CD4-positive, CD25-positive, alpha-beta regulatory T cell (primary cell): ENCODE measurements at regions not wholly inside any gene's neighbourhood (a gene's known extent, or its start where the extent isn't known, plus 50 kb on each side); places are given as distances from the start of the nearest gene placed in this dataset.

Experiments used
- ATAC-seq, 2 donors: fragments of 150-1000 bp; cut with Tn5 transposase; one replicate each; pipeline ENCODE4 v1.10.0; 2021; ENCODE audit warnings: low read depth in 2 of 2, moderate number of reproducible peaks in 2 of 2, moderate library complexity in 1 of 2
- DNase-seq, 3 donors: peaks; one replicate each; pipeline versions ENCODE4 v3.0.0 to v3.0.0-alpha.2; 2012 to 2022; ENCODE audit warnings: mixed read lengths in 1 of 3
- H3K27ac ChIP-seq: one replicate; pipeline ENCODE4 v1.7.0; 2013; ENCODE audit warnings: mild to moderate bottlenecking, low read length; ENCODE audit not compliant: insufficient read depth, poor library complexity, severe bottlenecking
- H3K27me3 ChIP-seq: one replicate; pipeline ENCODE4 v1.7.0; 2013; ENCODE audit warnings: low read length; ENCODE audit not compliant: control insufficient read depth, insufficient read depth
- H3K36me3 ChIP-seq: one replicate; pipeline ENCODE4 v1.7.0; 2013; ENCODE audit warnings: mild to moderate bottlenecking, low read length, moderate library complexity; ENCODE audit not compliant: control insufficient read depth, insufficient read depth
- H3K4me1 ChIP-seq: 2 replicates; pipeline ENCODE4 v1.7.0; 2013; ENCODE audit warnings: mild to moderate bottlenecking, low read length; ENCODE audit not compliant: insufficient read depth, control insufficient read depth, poor library complexity, severe bottlenecking
- H3K4me3 ChIP-seq: one replicate; pipeline ENCODE4 v1.7.0; 2013; ENCODE audit warnings: low read depth, mild to moderate bottlenecking, low read length, moderate library complexity
- H3K9me3 ChIP-seq, 2 experiments: 1 replicate in 1 of 2; 2 replicates in 1 of 2; pipeline ENCODE4 v1.7.0; 2013; ENCODE audit warnings: low read length in 2 of 2, mild to moderate bottlenecking in 1 of 2, moderate library complexity in 1 of 2; ENCODE audit not compliant: control insufficient read depth in 2 of 2
- H3K27ac Mint-ChIP-seq, 3 donors: one replicate each; pipeline ENCODE4 v1.8.0; 2020 to 2022; ENCODE audit warnings: mild to moderate bottlenecking in 3 of 3, mixed read lengths in 3 of 3, moderate library complexity in 2 of 3
- H3K27me3 Mint-ChIP-seq: one replicate; pipeline ENCODE4 v1.8.0; 2022; ENCODE audit warnings: mild to moderate bottlenecking, mixed read lengths
- H3K36me3 Mint-ChIP-seq: one replicate; pipeline ENCODE4 v1.8.0; 2020; ENCODE audit warnings: mixed read lengths
- H3K4me1 Mint-ChIP-seq, 4 donors: one replicate each; pipeline ENCODE4 v1.8.0; 2020 to 2022; ENCODE audit warnings: mixed read lengths in 4 of 4, mild to moderate bottlenecking in 1 of 4
- H3K4me3 Mint-ChIP-seq, 4 donors: one replicate each; pipeline ENCODE4 v1.8.0; 2020 to 2022; ENCODE audit warnings: mild to moderate bottlenecking in 4 of 4, mixed read lengths in 4 of 4, moderate library complexity in 3 of 4
- H3K9me3 Mint-ChIP-seq, 7 donors: one replicate each; pipeline ENCODE4 v1.8.0; 2020 to 2022; ENCODE audit warnings: mixed read lengths in 7 of 7, mild to moderate bottlenecking in 3 of 7, moderate library complexity in 2 of 7

GRCh38 chr3:29215948-29216347, 64.9 kb upstream of the RBMS3 start:
- H3K4me1 Mint-ChIP-seq = peaks cover 0 to 9% (median 5%) of the 10 kb centered on the region in 4 donors
- Histone ChIP-seq H3K27me3 (no peaks in the 10 kb centered on the region), H3K36me3 (no peaks in the 10 kb centered on the region), H3K4me1 (no peaks in the 10 kb centered on the region), H3K27ac (no peak overlapping the region), H3K4me3 (no peak overlapping the region), H3K9me3 (no peaks in the 10 kb centered on the region)
- ATAC-seq (no peak), DNase-seq (no peak)
- H3K27me3 Mint-ChIP-seq = no peaks in the 10 kb centered on the region
- H3K4me3 Mint-ChIP-seq = no peak overlapping the region
- no peaks in the 10 kb centered on the region for H3K36me3 Mint-ChIP-seq
- peaks cover 0 to 4% (median 0%) of the 10 kb centered on the region in 7 donors for H3K9me3 Mint-ChIP-seq
- H3K27ac Mint-ChIP-seq = no peak overlapping the region

- ATAC-seq = no peak
- Mint-ChIP-seq H3K9me3 (peaks cover 0 to 2% (median 0%) of the 10 kb centered on the region in 7 donors), H3K27me3 (peaks cover 6% of the 10 kb centered on the region), H3K4me1 (no peaks in the 10 kb centered on the region), H3K4me3 (no peak overlapping the region), H3K36me3 (no peaks in the 10 kb centered on the region), H3K27ac (no peak overlapping the region)
- no peak for DNase-seq
- no peaks in the 10 kb centered on the region for H3K4me1 ChIP-seq
- H3K9me3 ChIP-seq = no peaks in the 10 kb centered on the region
- no peak overlapping the region for H3K4me3 ChIP-seq
- H3K27me3 ChIP-seq = no peaks in the 10 kb centered on the region
- no peak overlapping the region for H3K27ac ChIP-seq
- no peaks in the 10 kb centered on the region for H3K36me3 ChIP-seq
Observed at GRCh38 chr3:29226706-29227105, 54.2 kb upstream of the RBMS3 start.

- no peaks in the 10 kb centered on the region for H3K4me1 ChIP-seq
- no peak for ATAC-seq
- H3K9me3 ChIP-seq = no peaks in the 10 kb centered on the region
- DNase-seq = no peak
- no peak overlapping the region for H3K4me3 Mint-ChIP-seq
- peaks cover 0 to 3% (median 0%) of the 10 kb centered on the region in 7 donors for H3K9me3 Mint-ChIP-seq
- H3K4me3 ChIP-seq = no peak overlapping the region
- H3K27ac Mint-ChIP-seq = no peak overlapping the region
- H3K27ac ChIP-seq = no peak overlapping the region
- no peaks in the 10 kb centered on the region for H3K36me3 ChIP-seq
- H3K4me1 Mint-ChIP-seq = no peaks in the 10 kb centered on the region
- no peaks in the 10 kb centered on the region for H3K36me3 Mint-ChIP-seq
- H3K27me3 ChIP-seq = no peaks in the 10 kb centered on the region
- peaks cover 6% of the 10 kb centered on the region for H3K27me3 Mint-ChIP-seq
Observed at GRCh38 chr3:29227307-29227706, 53.6 kb upstream of the RBMS3 start.
